Right atrium auricular region (tissue), 2 donors: ENCODE measurements at regions not wholly inside any gene's neighbourhood (a gene's known extent, or its start where the extent isn't known, plus 50 kb on each side); places are given as distances from the start of the nearest gene placed in this dataset.

Experiments
- DNase-seq: peaks from one replicate; pipeline ENCODE4 v3.0.0-alpha.2; 2019; ENCODE audit warnings: low spot score
- H3K27ac ChIP-seq, 2 donors: fragments of 200-600 bp; sonication (generic); 1 replicate in 1 of 2; 2 replicates in 1 of 2; pipeline ENCODE4 v1.5.1; 2016 to 2019
- H3K27me3 ChIP-seq, 2 donors: fragments of 200-600 bp; sonication (generic); one replicate each; pipeline versions ENCODE4 v1.5.1 to v1.6.0; 2017 to 2019
- H3K36me3 ChIP-seq: fragments of 200-600 bp; sonication (generic); one replicate; pipeline ENCODE4 v1.5.1; 2016
- H3K4me1 ChIP-seq, 2 donors: fragments of 200-600 bp; sonication (generic); one replicate each; pipeline versions ENCODE4 v1.5.1 to v1.6.0; 2017 to 2019
- H3K4me3 ChIP-seq, 2 donors: fragments of 200-600 bp; sonication (generic); 1 replicate in 1 of 2; 2 replicates in 1 of 2; pipeline ENCODE4 v1.5.1; 2017 to 2019; ENCODE audit warnings: mild to moderate bottlenecking in 1 of 2, moderate library complexity in 1 of 2
- H3K9me3 ChIP-seq, 2 donors: fragments of 200-600 bp; sonication (generic); one replicate each; pipeline ENCODE4 v1.5.1; 2019
- TF ChIP-seq, protein P1 (sequence below), 2 donors: fragments of 200-600 bp; sonication (generic); IDR thresholded peaks; one replicate each; pipeline ENCODE4 v1.5.1; 2019; ENCODE audit warnings: antibody characterized with exemption in 2 of 2

DNA sequence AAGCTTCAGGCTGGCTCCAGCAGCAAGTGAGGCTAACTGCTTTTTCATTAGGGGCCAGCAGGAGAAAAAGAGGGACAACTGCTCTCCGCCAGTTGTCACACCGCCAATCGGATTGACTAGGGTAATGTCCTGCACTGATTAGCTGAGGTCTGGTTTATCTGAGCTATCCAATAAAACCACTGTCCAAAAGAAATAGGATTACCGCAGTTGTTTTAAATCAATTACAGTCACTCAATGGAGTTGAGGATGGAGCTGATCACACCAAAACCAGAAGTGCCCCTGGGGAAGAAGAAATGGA, 351.4 kb upstream of the NPVF start:
- H3K27ac ChIP-seq, result no peak overlapping the region
- no peak overlapping the region for H3K4me3 ChIP-seq
- TF ChIP-seq, protein P1, sequence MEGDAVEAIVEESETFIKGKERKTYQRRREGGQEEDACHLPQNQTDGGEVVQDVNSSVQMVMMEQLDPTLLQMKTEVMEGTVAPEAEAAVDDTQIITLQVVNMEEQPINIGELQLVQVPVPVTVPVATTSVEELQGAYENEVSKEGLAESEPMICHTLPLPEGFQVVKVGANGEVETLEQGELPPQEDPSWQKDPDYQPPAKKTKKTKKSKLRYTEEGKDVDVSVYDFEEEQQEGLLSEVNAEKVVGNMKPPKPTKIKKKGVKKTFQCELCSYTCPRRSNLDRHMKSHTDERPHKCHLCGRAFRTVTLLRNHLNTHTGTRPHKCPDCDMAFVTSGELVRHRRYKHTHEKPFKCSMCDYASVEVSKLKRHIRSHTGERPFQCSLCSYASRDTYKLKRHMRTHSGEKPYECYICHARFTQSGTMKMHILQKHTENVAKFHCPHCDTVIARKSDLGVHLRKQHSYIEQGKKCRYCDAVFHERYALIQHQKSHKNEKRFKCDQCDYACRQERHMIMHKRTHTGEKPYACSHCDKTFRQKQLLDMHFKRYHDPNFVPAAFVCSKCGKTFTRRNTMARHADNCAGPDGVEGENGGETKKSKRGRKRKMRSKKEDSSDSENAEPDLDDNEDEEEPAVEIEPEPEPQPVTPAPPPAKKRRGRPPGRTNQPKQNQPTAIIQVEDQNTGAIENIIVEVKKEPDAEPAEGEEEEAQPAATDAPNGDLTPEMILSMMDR (IDR thresholded peaks at IDR 0.05), result no peak
- DNase-seq, result no peak
- no peaks in the 10 kb centered on the region for H3K36me3 ChIP-seq
- no peaks in the 10 kb centered on the region for H3K9me3 ChIP-seq
- no peaks in the 10 kb centered on the region for H3K27me3 ChIP-seq
- H3K4me1 ChIP-seq, result no peaks in the 10 kb centered on the region

DNA sequence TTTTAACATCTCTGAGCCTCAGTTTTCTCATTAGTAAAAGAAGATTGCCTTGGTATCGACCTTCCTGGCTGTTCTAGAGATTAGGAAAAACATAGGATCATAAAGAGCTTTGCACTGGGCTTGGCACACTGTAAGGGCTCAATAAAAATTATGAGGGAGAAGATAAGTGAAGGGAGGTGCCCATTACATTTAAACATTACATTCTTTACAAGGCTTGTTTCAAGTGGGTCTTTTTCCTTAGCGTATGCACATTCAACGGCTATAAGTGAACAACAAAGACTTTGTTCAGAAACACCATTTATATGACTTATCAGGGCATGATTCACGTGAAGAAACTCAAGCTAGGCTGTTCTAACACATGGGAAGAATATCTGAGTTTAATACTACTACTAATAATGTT, 351.9 kb upstream of the NPVF start:
- Histone ChIP-seq H3K4me3 (no peak overlapping the region), H3K27ac (no peak overlapping the region), H3K27me3 (no peaks in the 10 kb centered on the region), H3K9me3 (no peaks in the 10 kb centered on the region), H3K4me1 (no peaks in the 10 kb centered on the region), H3K36me3 (no peaks in the 10 kb centered on the region)
- no peak for DNase-seq
- TF ChIP-seq, protein P1 (IDR thresholded peaks at IDR 0.05), result no peak

DNA sequence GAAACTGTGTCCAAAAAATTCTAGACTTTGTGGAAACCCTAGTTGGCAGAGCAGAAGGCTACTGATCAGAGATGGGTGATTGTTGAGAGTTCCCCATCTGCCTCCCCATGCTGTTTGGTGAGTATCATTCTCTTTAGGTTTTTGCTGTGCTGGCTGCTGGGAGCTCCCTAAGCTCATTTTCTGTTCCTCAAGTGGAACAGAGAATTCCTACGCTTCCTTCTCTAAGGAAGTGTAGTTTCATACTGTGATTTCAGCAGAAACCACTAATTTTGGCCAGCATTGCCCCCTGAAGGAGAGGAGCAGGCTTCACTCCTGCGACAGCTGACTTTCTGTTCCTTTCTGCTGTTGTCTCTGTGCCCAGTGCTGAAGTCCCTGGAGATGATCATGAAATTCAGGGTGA, 355.3 kb upstream of the NPVF start:
- H3K9me3 ChIP-seq, result no peaks in the 10 kb centered on the region
- H3K27ac ChIP-seq, result no peak overlapping the region
- H3K4me3 ChIP-seq, result no peak overlapping the region
- H3K4me1 ChIP-seq, result no peaks in the 10 kb centered on the region
- H3K27me3 ChIP-seq, result no peaks in the 10 kb centered on the region
- TF ChIP-seq, protein P1 (IDR thresholded peaks at IDR 0.05), result no peak
- DNase-seq, result no peak
- H3K36me3 ChIP-seq, result no peaks in the 10 kb centered on the region

DNA sequence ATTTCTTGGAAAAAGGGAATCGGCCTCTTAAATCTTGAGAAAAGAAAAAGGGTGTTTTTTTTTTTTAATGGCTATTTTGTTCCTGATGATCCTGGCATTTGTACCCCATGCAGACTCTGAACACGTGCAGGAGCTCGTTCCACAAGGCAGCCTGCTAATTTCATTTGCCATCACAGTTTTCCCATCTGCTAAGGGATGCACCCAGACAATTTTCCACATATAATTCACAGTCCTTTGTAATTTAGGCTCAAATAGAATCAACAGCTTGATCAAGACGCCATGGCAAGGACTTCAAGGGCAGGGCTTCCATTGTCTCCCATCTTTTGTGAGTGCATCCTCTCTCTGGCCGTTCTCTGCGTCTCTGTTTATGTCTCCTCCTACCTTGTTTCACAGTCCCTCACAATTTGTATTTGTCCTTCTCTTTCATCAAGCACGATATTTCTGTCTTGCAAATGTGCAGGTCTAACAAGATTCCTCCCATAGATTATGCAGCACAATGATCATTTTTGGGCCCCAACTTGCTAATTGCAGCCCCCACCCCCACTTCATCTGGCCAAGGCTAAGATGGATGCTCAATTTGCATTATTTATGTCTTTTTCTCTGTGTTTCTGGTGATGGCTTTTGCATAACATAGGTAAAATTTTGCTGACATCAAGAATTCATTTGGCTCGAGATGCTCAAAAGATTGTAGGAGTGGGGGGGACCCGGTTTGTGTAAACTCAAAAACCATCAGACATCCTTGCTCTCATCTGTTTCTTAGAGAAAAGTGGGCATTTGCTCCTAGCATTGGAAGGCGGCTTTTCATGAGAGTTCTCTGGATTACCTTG, 356.0 kb upstream of the NPVF start:
- no peaks in the 10 kb centered on the region for H3K36me3 ChIP-seq
- H3K9me3 ChIP-seq, result no peaks in the 10 kb centered on the region
- H3K27ac ChIP-seq, result no peak overlapping the region
- H3K27me3 ChIP-seq, result no peaks in the 10 kb centered on the region
- TF ChIP-seq, protein P1 (IDR thresholded peaks at IDR 0.05), result no peak
- no peak overlapping the region for H3K4me3 ChIP-seq
- DNase-seq, result no peak
- no peaks in the 10 kb centered on the region for H3K4me1 ChIP-seq

DNA sequence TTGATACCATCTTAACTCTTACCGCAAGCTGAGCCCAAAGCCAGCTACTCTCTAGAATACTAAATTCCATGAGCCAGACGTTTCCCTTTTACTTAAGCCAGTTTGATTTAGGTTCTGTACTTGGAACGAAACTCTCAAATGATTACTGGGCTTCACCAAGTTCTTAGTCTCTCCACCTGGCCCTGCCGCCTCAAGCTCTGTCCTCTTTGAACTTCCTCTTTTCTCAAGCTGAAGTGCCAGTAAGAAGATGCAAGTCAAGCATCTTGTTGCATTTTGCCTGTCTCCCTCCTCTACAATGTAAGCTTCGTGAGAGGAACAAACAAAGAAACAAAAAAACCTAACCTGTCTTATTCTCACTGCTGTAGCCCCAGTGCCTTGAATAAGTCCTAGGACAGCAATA, 358.2 kb upstream of the NPVF start:
- H3K27me3 ChIP-seq, result no peaks in the 10 kb centered on the region
- H3K36me3 ChIP-seq, result no peaks in the 10 kb centered on the region
- no peak overlapping the region for H3K27ac ChIP-seq
- H3K9me3 ChIP-seq, result no peaks in the 10 kb centered on the region
- H3K4me1 ChIP-seq, result no peaks in the 10 kb centered on the region
- TF ChIP-seq, protein P1 (IDR thresholded peaks at IDR 0.05), result no peak
- no peak overlapping the region for H3K4me3 ChIP-seq
- no peak for DNase-seq

DNA sequence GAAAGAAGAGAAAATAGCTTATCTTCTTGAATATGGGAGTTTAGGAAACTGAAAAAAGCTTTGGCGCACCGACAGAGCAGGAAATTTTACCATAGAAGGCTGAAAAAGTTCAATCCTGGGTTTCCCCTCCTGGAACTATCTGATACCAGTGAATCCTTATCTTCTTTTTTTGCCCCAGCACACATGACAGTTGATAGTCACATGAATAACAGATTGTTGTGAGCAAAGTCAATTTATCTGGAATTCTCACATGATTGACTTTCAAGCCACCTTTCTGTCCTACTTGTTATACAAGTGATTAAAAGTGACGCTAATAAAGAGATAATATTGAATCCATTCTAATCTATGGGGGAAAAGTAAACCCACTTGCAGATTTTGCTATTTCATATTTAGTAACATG, 365.8 kb upstream of the NPVF start:
- DNase-seq, result no peak
- H3K36me3 ChIP-seq, result no peaks in the 10 kb centered on the region
- H3K4me1 ChIP-seq, result peaks cover 0 to 4% of the 10 kb centered on the region in 2 donors
- H3K27ac ChIP-seq, result no peak overlapping the region
- H3K9me3 ChIP-seq, result no peaks in the 10 kb centered on the region
- no peaks in the 10 kb centered on the region for H3K27me3 ChIP-seq
- no peak overlapping the region for H3K4me3 ChIP-seq
- TF ChIP-seq, protein P1 (IDR thresholded peaks at IDR 0.05), result no peak
